HEK293 (cell line): ENCODE measurements at regions not wholly inside any gene's neighbourhood (a gene's known extent, or its start where the extent isn't known, plus 50 kb on each side); places are given as distances from the start of the nearest gene placed in this dataset.
A peak's percentile ranks its signal among the peaks of the same experiment; 100 is the strongest.

Experiments used
- HOXC10 ChIP-seq: sonication (generic); formaldehyde crosslinking; IDR thresholded peaks from 2 replicates; pipeline ENCODE4 v1.8.1; 2023; ENCODE audit warnings: mild to moderate bottlenecking, missing genetic modification reagents
- HOXD13 ChIP-seq: sonication (generic); formaldehyde crosslinking; IDR thresholded peaks from 2 replicates; pipeline ENCODE4 v1.8.0; 2022; ENCODE audit warnings: missing genetic modification reagents, borderline replicate concordance
- INSM2 ChIP-seq: fragments of 450-650 bp; formaldehyde crosslinking; IDR thresholded peaks from 2 replicates; pipeline ENCODE4 v1.5.1; 2016; ENCODE audit warnings: missing biosample characterization, missing genetic modification characterization
- PATZ1 ChIP-seq: fragments of 450-650 bp; formaldehyde crosslinking; IDR thresholded peaks from 2 replicates; pipeline ENCODE4 v1.5.1; 2016; ENCODE audit warnings: missing biosample characterization, missing genetic modification characterization
- RBAK ChIP-seq: fragments of 450-650 bp; formaldehyde crosslinking; IDR thresholded peaks from 2 replicates; pipeline ENCODE4 v1.5.1; 2016; ENCODE audit warnings: missing biosample characterization, missing genetic modification characterization
- ZBTB11 ChIP-seq: fragments of 450-650 bp; formaldehyde crosslinking; conservative IDR thresholded peaks from 2 replicates; pipeline ENCODE4 v1.5.1; 2016; ENCODE audit warnings: low read depth, missing biosample characterization, missing genetic modification characterization
- ZBTB49 ChIP-seq: fragments of 450-650 bp; formaldehyde crosslinking; IDR thresholded peaks from 2 replicates; pipeline ENCODE4 v1.5.1; 2016; ENCODE audit warnings: missing biosample characterization, missing genetic modification characterization, low read depth
- ZBTB7A ChIP-seq: fragments of 450-650 bp; formaldehyde crosslinking; IDR thresholded peaks from 2 replicates; pipeline ENCODE4 v1.5.1; 2016; ENCODE audit warnings: low read depth, missing biosample characterization, missing genetic modification characterization
- ZIC2 ChIP-seq: fragments of 450-650 bp; formaldehyde crosslinking; IDR thresholded peaks from 2 replicates; pipeline ENCODE4 v1.5.1; 2016; ENCODE audit warnings: missing biosample characterization, missing genetic modification characterization
- ZNF114 ChIP-seq: fragments of 450-650 bp; formaldehyde crosslinking; IDR thresholded peaks from 2 replicates; pipeline ENCODE4 v1.5.0; 2017; ENCODE audit warnings: missing biosample characterization, missing genetic modification characterization
- ZNF16 ChIP-seq: fragments of 450-650 bp; formaldehyde crosslinking; IDR thresholded peaks from 2 replicates; pipeline ENCODE4 v1.5.1; 2016; ENCODE audit warnings: low read depth, missing biosample characterization, missing genetic modification characterization
- ZNF221 ChIP-seq: fragments of 450-650 bp; formaldehyde crosslinking; IDR thresholded peaks from 2 replicates; pipeline ENCODE4 v1.5.1; 2017; ENCODE audit warnings: missing biosample characterization, missing genetic modification characterization, borderline replicate concordance
- ZNF23 ChIP-seq: fragments of 450-650 bp; formaldehyde crosslinking; IDR thresholded peaks from 2 replicates; pipeline ENCODE4 v1.5.1; 2016; ENCODE audit warnings: missing biosample characterization, missing genetic modification characterization, borderline replicate concordance
- ZNF239 ChIP-seq: fragments of 450-650 bp; formaldehyde crosslinking; IDR thresholded peaks from 2 replicates; pipeline ENCODE4 v1.5.1; 2016; ENCODE audit warnings: missing biosample characterization, missing genetic modification characterization
- ZNF26 ChIP-seq: fragments of 450-650 bp; formaldehyde crosslinking; IDR thresholded peaks from 2 replicates; pipeline ENCODE4 v1.5.1; 2016; ENCODE audit warnings: missing biosample characterization, missing genetic modification characterization
- ZNF302 ChIP-seq: fragments of 450-650 bp; formaldehyde crosslinking; IDR thresholded peaks from 2 replicates; pipeline ENCODE4 v1.5.1; 2016; ENCODE audit warnings: missing biosample characterization, missing genetic modification characterization, low read depth
- ZNF350 ChIP-seq: fragments of 450-650 bp; formaldehyde crosslinking; IDR thresholded peaks from 2 replicates; pipeline ENCODE4 v1.5.0; 2017; ENCODE audit warnings: missing biosample characterization, mild to moderate bottlenecking, missing genetic modification characterization
- ZNF426 ChIP-seq: fragments of 450-650 bp; formaldehyde crosslinking; IDR thresholded peaks from 2 replicates; pipeline ENCODE4 v1.5.1; 2017; ENCODE audit warnings: missing biosample characterization, missing genetic modification characterization, mild to moderate bottlenecking, inconsistent platforms, moderate library complexity
- ZNF433 ChIP-seq: fragments of 450-650 bp; formaldehyde crosslinking; IDR thresholded peaks from 2 replicates; pipeline ENCODE4 v1.5.1; 2016; ENCODE audit warnings: missing biosample characterization, missing genetic modification characterization, low read depth
- ZNF510 ChIP-seq: fragments of 450-650 bp; formaldehyde crosslinking; IDR thresholded peaks from 2 replicates; pipeline ENCODE4 v1.5.1; 2018; ENCODE audit warnings: mild to moderate bottlenecking, missing genetic modification characterization, missing biosample characterization; ENCODE audit not compliant: insufficient replicate concordance
- ZNF514 ChIP-seq: fragments of 450-650 bp; formaldehyde crosslinking; IDR thresholded peaks from 2 replicates; pipeline ENCODE4 v1.5.1; 2016; ENCODE audit warnings: missing biosample characterization, missing genetic modification characterization
- ZNF558 ChIP-seq: fragments of 450-650 bp; formaldehyde crosslinking; IDR thresholded peaks from 2 replicates; pipeline ENCODE4 v1.5.1; 2016; ENCODE audit warnings: missing biosample characterization, missing genetic modification characterization
- ZNF561 ChIP-seq: fragments of 450-650 bp; IDR thresholded peaks from 2 replicates; pipeline ENCODE4 v1.5.1; 2018; ENCODE audit warnings: missing biosample characterization, missing genetic modification characterization, borderline replicate concordance
- ZNF585B ChIP-seq: fragments of 450-650 bp; formaldehyde crosslinking; IDR thresholded peaks from 2 replicates; pipeline ENCODE4 v1.5.1; 2016; ENCODE audit warnings: missing biosample characterization, missing genetic modification characterization
- ZNF626 ChIP-seq: fragments of 450-650 bp; sonication (Bioruptor Pico); formaldehyde crosslinking; IDR thresholded peaks from 2 replicates; pipeline ENCODE4 v1.5.1; 2018; ENCODE audit warnings: missing biosample characterization, missing genetic modification characterization, inconsistent platforms
- ZNF629 ChIP-seq: fragments of 450-650 bp; formaldehyde crosslinking; IDR thresholded peaks from 2 replicates; pipeline ENCODE4 v1.5.1; 2017; ENCODE audit warnings: missing biosample characterization, missing genetic modification characterization
- ZNF707 ChIP-seq: fragments of 450-650 bp; formaldehyde crosslinking; IDR thresholded peaks from 2 replicates; pipeline ENCODE4 v1.5.1; 2016; ENCODE audit warnings: missing biosample characterization, missing genetic modification characterization
- ZNF768 ChIP-seq: fragments of 450-650 bp; formaldehyde crosslinking; IDR thresholded peaks from 2 replicates; pipeline ENCODE4 v1.5.1; 2018; ENCODE audit warnings: missing biosample characterization, mild to moderate bottlenecking, missing genetic modification characterization
- ZNF843 ChIP-seq: fragments of 450-650 bp; formaldehyde crosslinking; IDR thresholded peaks from 2 replicates; pipeline ENCODE4 v1.5.1; 2016; ENCODE audit warnings: missing biosample characterization, missing genetic modification characterization
- ZXDB ChIP-seq: fragments of 450-650 bp; formaldehyde crosslinking; IDR thresholded peaks from 2 replicates; pipeline ENCODE4 v1.5.1; 2016; ENCODE audit warnings: missing biosample characterization, missing genetic modification characterization

GRCh38 chr5:135191084-135191826 lies 157.2 kb upstream of the PITX1 start (continued):
- TF ChIP-seq PATZ1 (peak; percentile 74), ZBTB11 (no peak), ZNF561 (tag by site-specific recombination) (peak; percentile 95), ZNF23 (no peak), HOXD13 (no peak), ZNF16 (tag by site-specific recombination) (no peak), ZNF350 (tag by site-specific recombination) (no peak), ZNF221 (tag by site-specific recombination) (no peak), ZNF626 (tag by site-specific recombination) (no peak), ZNF302 (tag by site-specific recombination) (no peak), ZNF433 (tag by site-specific recombination) (no peak), ZNF114 (tag by site-specific recombination) (no peak), ZNF426 (tag by site-specific recombination) (no peak), ZBTB7A (tag by site-specific recombination) (no peak), ZIC2 (peak; percentile 79), ZNF768 (no peak), ZXDB (peak; percentile 59), ZNF510 (no peak), HOXC10 (CRISPR knock-in tag) (no peak), ZBTB49 (tag by site-specific recombination) (no peak), ZNF558 (tag by site-specific recombination) (no peak), ZNF585B (tag by site-specific recombination) (no peak), INSM2 (tag by site-specific recombination) (peak; percentile 43; the same call in 1 of the 2 replicates), ZNF239 (no peak), ZNF707 (no peak), RBAK (no peak), ZNF629 (tag by site-specific recombination) (peak; percentile 41), ZNF514 (tag by site-specific recombination) (no peak), ZNF26 (tag by site-specific recombination) (no peak), ZNF843 (tag by site-specific recombination) (peak; percentile 19; the same call in 1 of the 2 replicates)
